GM18505 (cell line): ENCODE measurements at regions not wholly inside any gene's neighbourhood (a gene's known extent, or its start where the extent isn't known, plus 50 kb on each side); places are given as distances from the start of the nearest gene placed in this dataset.
"Not testable (repeated sequence)": the region's sequence is repeated elsewhere in the genome, so short reads cannot be mapped to it uniquely, and the experiment has no call there.

Experiments
- ATAC-seq: cut with Tn5 transposase; IDR thresholded peaks from one replicate; pipeline ENCODE4 v1.9.1; 2021; ENCODE audit not compliant: unreplicated experiment
- POLR2A ChIP-seq: IDR thresholded peaks from 4 replicates; pipeline ENCODE4 v1.6.1; 2011; ENCODE audit warnings: borderline replicate concordance; ENCODE audit not compliant: insufficient read depth, insufficient read length; ENCODE audit errors: extremely low read depth

GRCh38 chr9:24766081-24766480, 220.4 kb upstream of the IZUMO3 start:
- no peak for TF ChIP-seq POLR2A
- no peak for ATAC-seq

GRCh38 chr9:24765025-24765756, 219.5 kb upstream of the IZUMO3 start:
- no peak for ATAC-seq
- TF ChIP-seq POLR2A, result no peak

GRCh38 chr9:24738421-24738961, 192.8 kb upstream of the IZUMO3 start:
- ATAC-seq, result no peak
- no peak for TF ChIP-seq POLR2A

- TF ChIP-seq POLR2A, result no peak
- ATAC-seq, result no peak
These were observed 186.1 kb upstream of the IZUMO3 start for GRCh38 chr9:24731754-24732153.

GRCh38 chr9:24721621-24722020, 175.9 kb upstream of the IZUMO3 start:
- ATAC-seq, result no peak
- no peak for TF ChIP-seq POLR2A

GRCh38 chr9:24712206-24712605, 166.5 kb upstream of the IZUMO3 start:
- no peak for TF ChIP-seq POLR2A
- no peak for ATAC-seq

GRCh38 chr9:24708814-24709213, 163.1 kb upstream of the IZUMO3 start:
- ATAC-seq, result no peak
- no peak for TF ChIP-seq POLR2A

- no peak for TF ChIP-seq POLR2A
These were observed 153.3 kb upstream of the IZUMO3 start for GRCh38 chr9:24698881-24699518.

GRCh38 chr9:24672336-24672735, 126.6 kb upstream of the IZUMO3 start:
- no peak for TF ChIP-seq POLR2A
- no peak for ATAC-seq

More at GRCh38 chr9:24698881-24699518, 153.3 kb upstream of the IZUMO3 start:
- no peak for ATAC-seq

- no peak for TF ChIP-seq POLR2A
- no peak for ATAC-seq
These were observed 111.7 kb upstream of the IZUMO3 start for GRCh38 chr9:24657387-24657786.

GRCh38 chr9:24652181-24652580, 106.5 kb upstream of the IZUMO3 start:
- no peak for ATAC-seq
- TF ChIP-seq POLR2A, result no peak

- not testable (repeated sequence) for ATAC-seq
These were observed 83.1 kb upstream of the IZUMO3 start for GRCh38 chr9:24628809-24629208.

- TF ChIP-seq POLR2A, result no peak
- no peak for ATAC-seq
These were observed 79.4 kb upstream of the IZUMO3 start for GRCh38 chr9:24625097-24625496.

- no peak for ATAC-seq
- no peak for TF ChIP-seq POLR2A
These were observed 78.8 kb upstream of the IZUMO3 start for GRCh38 chr9:24624481-24624880.
